GM19099 (cell line): ENCODE measurements at regions not wholly inside any gene's neighbourhood (a gene's known extent, or its start where the extent isn't known, plus 50 kb on each side); places are given as distances from the start of the nearest gene placed in this dataset.

ENCODE experiments used
- POLR2A ChIP-seq: IDR thresholded peaks from 3 replicates; pipeline ENCODE4 v1.6.1; 2011; ENCODE audit warnings: low read depth; ENCODE audit not compliant: insufficient read length; ENCODE audit errors: extremely low read depth

- TF ChIP-seq POLR2A: no peak
Observed at GRCh38 chr11:24181395-24182047, 315.3 kb upstream of the LUZP2 start.

GRCh38 chr11:24196733-24197132 is 300.1 kb upstream of the LUZP2 start:
- TF ChIP-seq POLR2A: no peak

DNA sequence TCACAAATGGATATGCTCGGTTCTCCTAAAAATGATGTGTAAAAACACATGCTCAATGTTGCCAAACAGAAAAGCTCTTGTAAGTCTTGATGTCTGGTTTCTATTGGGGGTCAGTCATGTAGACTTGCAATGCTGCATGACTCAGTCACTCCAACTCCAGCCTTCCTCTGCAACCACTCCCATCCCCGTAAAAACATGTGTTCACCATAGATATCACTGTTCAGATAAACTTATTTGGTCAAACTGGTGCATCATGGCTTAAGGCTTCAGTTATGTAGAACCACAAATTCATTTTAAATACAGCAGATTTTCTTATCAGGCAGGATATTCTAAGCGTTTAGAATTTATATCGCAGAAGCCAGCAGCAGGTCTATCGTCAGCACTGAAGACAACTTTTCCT is 298.4 kb upstream of the LUZP2 start:
- TF ChIP-seq POLR2A: no peak

DNA sequence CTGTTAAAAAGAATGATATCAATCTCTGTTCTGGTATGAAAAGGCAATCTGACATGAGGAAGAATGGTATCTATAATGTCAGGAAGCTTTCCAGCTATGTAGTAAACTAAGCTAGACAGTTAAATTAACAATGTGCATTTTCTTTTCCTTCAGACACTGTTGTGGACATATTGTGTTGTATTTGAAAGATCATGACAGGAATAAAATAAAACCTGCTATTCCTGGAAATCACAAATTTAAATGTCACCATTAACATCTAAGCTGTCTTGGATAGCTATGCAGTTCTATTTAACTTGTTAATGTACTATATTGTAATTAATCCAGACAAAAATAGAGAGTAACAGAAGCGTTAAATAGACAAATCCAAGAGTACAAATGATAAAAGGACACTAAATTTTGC is 297.4 kb upstream of the LUZP2 start:
- TF ChIP-seq POLR2A: no peak

DNA sequence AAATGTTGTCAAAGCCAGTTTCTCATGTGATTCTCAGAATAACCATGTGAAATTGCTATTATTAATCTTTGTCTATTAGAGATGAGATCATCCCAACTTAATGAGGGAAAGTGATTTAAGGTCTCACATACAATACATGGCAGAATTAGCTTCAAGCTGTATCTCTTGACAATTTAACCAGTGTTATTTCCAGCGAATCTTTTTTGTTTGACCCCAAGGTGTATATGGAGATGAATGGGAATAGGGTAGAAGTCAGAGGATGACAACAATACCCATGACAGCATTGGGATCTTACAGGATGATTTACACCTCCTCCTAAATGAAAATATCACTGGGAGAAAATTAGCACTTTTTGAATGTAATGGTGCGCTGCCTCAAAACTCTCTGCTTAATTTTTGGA is 290.8 kb upstream of the LUZP2 start:
- no peak for TF ChIP-seq POLR2A

- TF ChIP-seq POLR2A: no peak
Observed at GRCh38 chr11:24206511-24206910, 290.3 kb upstream of the LUZP2 start.

DNA sequence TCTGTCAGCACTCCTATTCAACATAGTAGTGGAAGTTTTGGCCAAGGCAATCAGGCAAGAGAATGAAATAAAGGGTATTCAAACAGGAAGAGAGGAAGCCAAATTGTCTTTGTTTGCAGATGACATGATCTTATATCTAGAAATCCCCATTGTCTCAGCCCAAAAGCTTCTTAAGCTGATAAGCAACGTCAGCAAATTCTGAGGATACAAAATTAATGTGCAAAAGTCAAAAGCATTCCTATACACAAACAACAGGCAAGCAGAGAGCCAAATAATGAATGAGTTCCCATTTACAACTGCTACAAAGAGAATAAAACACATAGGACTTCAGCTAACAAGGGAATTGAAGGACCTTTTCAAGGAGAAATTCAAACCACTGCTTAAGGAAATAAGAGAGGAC is 280.4 kb upstream of the LUZP2 start:
- no peak for TF ChIP-seq POLR2A

GRCh38 chr11:24225501-24225900 is 271.4 kb upstream of the LUZP2 start:
- TF ChIP-seq POLR2A: no peak

- no peak for TF ChIP-seq POLR2A
Observed at GRCh38 chr11:24226606-24227005, 270.2 kb upstream of the LUZP2 start.

DNA sequence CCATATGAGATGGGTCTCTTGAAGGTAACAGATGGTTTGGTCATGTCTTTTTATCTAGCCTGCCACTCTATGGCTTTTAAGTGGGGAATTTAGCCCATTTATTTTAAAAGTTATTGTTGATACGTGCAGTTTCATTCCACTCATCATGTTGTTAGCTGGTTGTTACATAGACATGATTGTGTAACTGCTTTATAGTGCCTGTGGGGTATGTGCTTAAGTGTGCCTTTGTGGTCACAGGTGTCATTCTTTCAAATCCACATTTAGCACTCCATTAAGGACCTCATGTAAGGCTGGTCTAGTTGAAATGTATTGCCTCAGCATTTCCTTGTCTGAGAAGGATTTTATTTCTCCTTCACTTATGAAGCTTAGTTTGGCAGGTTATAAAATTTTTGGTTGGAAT is 263.8 kb upstream of the LUZP2 start:
- TF ChIP-seq POLR2A: no peak

DNA sequence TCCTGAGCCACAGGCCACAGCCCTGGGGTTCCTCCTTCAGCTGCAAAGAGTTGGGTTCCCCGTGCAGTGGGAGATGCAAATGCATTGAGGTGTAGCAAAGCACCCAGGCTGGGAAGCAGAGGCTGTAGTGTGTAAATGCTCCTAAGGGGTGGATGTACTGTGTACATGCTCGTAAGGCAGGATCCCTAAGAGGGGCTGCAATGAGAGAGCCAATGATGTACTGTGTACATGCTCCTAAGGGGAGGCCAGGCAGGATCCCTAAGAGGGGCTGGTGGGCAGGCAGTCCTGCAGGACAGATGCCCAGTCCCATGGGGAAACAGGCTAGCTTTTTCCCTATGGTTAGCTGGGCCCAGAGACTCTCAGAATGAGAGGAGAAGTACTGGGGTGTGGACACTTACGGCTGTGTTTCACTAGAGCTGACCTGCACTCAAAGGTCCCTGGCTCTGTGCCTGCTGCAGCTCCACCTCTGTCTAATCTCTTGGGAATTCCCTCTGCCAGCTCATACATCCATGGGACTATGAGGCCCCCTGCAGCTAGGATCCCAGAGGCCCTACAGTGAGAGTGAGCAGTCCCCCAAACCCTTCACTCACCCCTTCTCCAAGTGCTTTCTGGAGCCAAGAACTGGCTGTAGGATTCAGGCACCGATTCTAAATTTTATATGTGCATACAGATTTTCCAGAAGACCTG is 261.9 kb upstream of the LUZP2 start:
- TF ChIP-seq POLR2A: no peak

DNA sequence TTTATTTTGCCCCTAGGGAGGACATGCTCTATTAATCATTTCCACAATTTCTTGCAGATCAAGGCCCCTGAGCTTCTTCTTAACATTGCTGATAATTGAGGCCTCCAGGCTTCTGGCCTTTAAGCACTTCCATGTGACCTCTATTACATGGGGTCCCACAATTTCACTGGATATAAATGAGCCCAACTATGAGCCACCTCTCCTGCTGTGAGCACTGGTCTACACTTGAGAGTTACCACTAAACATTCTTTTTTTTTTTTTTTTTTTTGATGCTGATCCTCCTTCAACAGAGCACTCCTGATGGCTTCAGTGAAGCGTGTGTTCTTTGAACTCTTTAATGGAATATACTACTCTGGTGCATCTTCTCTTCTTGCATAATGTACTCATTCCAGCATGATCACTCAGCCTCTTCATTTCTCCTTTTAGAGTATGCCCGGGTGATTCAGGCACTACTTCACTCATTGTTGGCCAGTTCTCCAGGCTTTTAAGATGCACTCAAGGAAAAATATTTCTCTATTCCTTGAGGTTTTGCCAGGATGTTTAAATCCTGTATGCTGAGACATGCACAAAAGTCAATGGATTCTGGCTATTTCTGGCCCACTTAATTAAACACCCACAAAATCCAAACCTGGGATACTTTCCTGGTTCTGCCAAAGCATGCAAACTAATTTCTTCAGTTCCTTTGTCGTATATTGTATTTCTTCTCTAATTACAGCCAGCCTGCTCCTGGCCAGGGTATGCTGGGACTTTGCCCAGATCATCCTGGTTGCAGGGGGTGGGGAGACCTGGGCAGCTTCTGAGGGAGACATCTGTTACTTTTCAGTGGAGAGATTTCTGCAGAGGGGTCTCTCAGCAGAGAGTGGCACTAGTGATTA is 257.8 kb upstream of the LUZP2 start:
- no peak for TF ChIP-seq POLR2A

GRCh38 chr11:24239930-24240329 is 256.9 kb upstream of the LUZP2 start:
- TF ChIP-seq POLR2A: no peak

DNA sequence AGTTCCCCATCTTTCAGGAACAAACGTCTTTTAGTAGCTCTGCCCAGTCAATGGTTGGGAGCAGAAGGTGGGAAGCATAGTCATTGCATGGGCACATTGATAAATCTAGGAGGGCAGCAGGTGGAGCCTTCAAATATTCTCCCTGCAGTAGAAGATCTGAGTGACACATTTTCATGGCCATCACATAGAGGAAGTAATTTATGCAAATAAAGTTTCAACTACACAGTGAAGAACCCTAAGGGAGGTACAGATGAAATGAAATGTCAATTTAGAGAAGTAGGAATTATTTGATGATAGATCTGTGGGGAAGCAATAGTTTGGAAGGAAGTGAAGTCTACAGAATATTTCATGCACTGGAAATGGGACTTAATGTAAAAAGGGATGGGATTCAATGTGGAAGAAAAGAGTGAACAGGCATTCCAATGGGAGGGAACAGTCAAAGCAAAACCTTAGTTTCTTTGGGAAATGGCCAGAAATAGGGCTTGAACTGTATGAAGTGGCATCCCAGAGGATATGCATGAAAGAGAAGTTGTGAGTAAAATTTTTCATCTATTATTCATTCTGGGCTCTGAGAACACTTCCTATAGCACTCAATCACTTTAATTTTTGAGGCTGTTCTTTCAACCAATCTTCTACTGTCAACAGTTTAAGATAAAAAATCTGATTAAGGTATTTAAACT is 256.2 kb upstream of the LUZP2 start:
- TF ChIP-seq POLR2A: no peak

- TF ChIP-seq POLR2A: no peak
Observed at GRCh38 chr11:24246715-24247114, 250.1 kb upstream of the LUZP2 start.
